Activated CD8-positive, alpha-beta memory T cell treated with anti-CD3 and anti-CD28 coated beads for 36 hours (primary cell): ENCODE measurements at regions not wholly inside any gene's neighbourhood (a gene's known extent, or its start where the extent isn't known, plus 50 kb on each side); places are given as distances from the start of the nearest gene placed in this dataset.

Source experiments
- CTCF ChIA-PET: fragments of 350-600 bp; sonication (Branson Sonifier 250); formaldehyde crosslinking; loops from one replicate; lab custom pipeline; 2021; ENCODE audit warnings: antibody characterized with exemption; lab: Charles Lee
- POLR2A ChIA-PET: fragments of 350-600 bp; sonication (Branson Sonifier 250); formaldehyde crosslinking; loops from one replicate; lab custom pipeline; 2021; ENCODE audit warnings: antibody characterized with exemption; lab: Charles Lee

DNA sequence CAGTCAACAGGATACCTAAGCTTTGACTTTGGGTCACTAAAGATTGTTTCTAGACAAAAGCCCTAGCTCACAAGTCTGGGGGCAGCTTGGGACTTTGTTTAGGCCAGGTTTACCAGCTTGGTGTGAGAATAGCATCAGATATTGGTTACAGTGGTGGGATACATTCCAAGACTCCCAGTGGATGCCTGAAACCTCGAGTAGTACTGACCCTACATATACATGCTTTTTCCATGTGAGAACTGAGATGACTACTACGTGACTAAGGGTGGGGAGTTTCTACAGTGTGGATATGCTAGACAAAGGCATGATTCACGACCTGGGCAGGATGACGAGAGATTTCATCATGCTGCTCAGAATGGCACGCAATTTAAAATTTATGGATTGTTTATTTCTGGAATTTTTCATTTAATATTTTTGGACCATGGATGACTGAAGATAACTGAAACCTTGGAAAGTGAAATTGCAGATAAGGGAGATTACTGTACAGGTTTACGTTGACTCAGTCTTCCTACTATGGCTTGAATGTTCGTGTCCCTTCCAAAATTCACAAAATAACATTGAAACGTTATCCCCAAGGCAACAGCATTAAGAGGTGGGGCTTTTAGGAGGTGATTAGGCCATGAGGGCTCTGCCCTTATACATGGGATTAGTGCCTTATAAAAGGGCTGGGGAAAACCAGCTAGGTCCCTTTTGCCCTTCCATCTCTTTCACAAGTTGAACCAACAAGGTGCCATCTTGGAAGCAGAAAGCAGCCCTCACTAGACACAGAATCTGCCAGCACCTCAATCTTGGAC is 50.2 kb upstream of the CTAGE1 start:
- POLR2A ChIA-PET, result no interaction called here
- CTCF ChIA-PET, result no interaction called here

DNA sequence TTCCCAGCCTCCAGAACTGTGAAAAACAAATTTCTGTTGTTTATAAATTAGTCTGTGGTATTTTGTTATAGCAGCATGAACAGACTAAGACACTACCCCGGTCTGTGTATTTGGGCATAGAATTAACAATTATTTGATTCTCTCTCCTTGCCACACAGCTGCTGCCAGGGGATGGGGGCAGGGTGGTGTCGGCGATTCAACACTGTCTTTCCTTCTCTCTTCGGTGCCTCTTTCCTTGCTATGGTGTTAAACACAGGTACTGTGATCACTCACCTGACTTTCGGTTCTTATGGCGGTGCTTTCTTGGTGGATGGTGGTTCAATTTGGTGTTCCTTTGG is 50.8 kb upstream of the CTAGE1 start:
- POLR2A ChIA-PET, result no interaction called here
- CTCF ChIA-PET, result no interaction called here

DNA sequence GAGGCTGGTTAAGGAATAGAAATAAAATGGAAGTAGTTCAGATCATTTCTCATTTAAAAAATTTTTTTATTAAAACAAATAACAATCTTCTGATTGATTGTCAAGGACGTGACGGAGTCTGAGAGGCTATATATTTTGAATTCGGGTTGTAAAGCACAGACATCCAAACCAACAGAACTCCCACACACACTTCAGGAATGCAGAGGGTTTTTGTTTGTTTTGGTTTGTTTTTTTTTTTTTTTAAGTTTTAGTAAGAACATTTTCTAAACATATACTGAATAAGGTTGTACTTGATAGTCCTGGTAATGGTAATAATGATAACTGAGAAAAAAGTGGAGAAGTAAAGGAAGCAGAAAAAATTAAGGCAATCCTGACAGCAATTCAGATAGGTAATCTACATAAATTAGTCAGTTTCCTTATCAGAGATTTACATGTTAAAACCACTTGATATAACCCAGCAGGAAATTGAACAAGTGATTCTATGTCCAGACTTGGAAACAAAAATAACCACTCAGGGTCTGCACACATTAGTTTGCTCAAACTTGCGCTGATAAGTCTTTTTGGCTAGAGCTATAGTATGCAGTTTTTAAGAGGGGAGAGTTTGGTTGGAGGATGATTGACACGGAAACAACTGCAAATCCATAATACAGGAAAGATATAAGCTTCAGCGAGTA is 51.5 kb upstream of the CTAGE1 start:
- CTCF ChIA-PET, result no interaction called here
- POLR2A ChIA-PET, result no interaction called here

DNA sequence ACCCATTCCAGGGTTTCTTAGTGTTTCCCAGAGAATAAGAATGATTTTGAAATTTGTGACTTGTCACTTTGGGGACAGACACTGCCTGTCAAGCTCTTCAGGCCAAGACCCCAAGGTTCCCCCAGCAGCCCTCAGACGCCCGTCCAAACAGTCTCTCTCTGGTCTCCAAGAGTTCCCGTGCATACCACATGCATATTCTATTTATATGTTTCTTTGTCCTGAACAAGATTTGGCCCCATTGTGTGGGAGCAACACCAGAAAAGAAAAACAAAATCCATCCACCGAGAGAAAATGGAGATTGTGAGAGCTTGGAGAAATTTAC is 52.2 kb upstream of the CTAGE1 start:
- POLR2A ChIA-PET, result no interaction called here
- CTCF ChIA-PET, result interaction anchor here (0.7 kb wide), 1 partner anchor 9 kb away, joined by 3 read pairs; no protein-coding TSS in a partner anchor

DNA sequence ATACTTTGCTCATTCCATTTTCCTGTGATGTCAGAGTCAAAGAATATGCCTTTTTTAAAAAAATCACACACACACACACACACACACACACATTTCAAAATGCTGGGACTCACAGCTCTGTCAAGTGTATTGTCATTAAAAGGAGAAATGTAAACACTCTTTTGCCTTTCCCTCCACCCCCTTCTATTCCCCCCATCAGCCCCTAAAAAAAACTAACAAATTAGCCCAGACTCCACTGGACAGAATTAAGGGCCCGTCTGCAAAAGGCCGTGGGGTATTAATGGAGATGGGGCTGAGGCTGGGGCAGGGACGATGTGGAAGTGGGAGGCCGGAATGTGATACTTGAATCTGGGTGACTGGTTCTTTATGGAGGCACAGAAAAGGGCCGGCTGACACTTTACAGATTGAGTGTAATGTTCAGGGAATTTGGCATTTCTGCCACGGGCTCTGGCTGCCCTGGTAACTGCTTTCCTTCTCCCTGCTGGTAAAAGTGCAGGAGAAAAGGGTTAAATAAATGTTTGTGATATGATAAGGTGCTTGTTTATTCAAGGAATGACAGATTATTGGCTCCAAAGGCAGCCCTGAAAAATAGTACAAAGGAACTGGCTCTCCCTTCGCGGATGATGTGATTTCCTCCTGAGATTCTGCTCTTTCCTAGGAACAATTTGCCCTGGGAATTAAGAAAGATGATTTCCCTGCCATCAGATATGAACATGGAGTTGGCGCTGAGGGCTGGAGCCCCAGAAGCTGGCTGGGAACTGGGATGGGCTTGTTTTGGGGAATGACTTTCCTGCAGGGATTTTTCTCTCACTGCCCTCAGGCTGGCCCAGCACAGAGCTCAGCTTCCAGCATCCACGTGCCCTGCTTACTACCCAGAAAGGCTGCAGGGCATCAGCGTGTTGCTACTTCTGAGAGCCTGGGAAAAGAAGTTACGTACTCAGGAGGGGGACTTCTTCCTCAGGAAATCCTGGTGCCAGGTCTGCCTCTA is 52.8 kb upstream of the CTAGE1 start:
- POLR2A ChIA-PET, result no interaction called here
- CTCF ChIA-PET, result interaction anchor here (0.7 kb wide), 1 partner anchor 9 kb away, joined by 3 read pairs; no protein-coding TSS in a partner anchor

DNA sequence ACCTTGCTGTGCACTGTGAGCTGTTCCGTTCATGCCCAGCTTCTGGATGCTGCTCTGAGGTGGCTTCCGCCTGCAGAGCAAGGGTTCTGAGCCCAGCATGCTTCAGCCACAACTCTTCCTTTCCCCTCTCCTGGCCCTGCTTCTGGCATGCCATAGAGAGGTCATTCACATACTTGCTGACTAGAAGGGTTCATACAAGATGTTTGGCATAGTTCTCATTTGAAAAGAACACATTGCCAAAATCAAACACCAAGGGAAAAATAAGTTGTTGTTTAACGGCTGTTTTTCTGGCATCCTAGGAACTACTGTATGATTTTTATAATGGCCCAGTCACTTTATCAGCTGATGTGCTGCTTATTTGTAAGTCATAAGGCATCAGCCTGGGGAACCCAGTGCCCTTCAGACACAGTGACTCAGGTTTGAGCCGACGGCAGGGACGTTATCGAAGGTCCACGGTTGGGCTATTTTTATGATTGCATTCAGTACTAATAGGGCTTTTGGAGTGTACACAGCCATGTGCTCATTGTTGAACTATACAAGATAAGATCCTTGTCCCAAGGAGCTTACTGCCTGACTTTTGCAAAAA is 53.9 kb upstream of the CTAGE1 start:
- ChIA-PET CTCF (no interaction called here), POLR2A (no interaction called here)

DNA sequence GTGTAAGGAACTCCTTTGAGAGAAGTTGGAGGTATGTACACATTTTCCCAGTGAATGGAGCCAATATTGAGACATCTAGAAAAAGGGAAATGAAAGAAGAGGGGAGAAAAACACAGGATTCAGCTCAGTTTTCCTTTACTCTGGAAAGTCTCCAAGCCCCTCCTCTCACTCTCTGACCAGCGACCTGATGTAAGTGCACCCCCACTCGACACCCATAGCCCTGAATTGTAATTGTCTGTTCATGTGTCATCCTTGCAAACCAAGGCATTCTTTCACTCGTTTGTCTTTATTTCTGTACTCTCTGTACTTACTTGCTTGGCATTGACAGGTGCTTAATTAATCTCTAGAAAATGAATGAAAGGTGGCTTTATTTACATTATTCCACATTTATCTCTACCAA is 55.7 kb upstream of the CTAGE1 start:
- ChIA-PET CTCF (no interaction called here), POLR2A (no interaction called here)

DNA sequence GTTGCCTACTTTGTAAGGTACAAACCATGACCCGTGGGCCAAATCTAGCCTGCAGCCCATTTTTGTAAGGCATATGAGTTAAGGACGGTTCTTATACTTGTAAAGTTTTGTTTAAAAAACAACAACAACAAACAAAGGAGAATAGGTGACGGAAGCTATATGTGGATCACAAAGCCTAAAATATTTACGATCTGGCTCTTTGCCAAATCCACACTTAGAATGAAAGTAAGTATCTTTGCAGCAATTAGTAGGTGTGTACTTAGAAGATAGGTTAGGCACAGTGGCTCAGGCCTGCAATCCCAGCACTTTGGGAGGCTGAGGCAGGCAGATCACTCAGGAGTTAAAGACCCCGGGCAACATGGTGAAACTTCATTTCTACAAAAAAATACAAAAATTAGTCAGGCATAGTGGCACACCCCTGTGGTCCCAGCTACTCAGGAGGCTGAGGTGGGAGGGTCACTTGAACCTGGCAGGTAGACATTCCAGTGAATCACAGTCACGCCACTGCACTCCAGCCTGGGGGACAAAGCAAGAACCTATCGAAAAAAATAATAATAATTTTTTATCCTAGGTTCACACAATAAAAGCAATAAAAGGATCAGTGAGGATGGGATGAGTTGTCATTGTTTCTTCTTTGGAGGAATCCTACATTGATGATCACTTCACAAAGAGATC is 57.8 kb upstream of the CTAGE1 start:
- POLR2A ChIA-PET, result no interaction called here

DNA sequence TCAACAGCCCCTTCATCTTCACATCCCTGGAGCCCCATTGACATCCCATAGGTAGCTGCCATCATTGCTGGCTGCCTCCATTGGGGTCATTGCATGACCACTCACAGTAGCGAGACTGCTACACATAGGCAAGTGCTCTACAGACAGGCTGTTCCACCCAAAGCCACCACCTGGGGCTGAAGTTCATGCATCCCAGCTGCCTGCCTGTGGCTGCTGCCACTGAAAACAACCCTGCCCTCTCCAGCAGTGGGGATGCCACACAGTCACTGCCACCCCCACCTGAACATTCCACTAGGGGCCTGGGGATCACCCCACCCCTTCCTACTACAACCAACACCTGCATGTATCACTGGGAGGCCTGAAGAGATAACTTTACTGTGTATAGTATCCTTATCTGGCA is 59.5 kb upstream of the CTAGE1 start:
- ChIA-PET CTCF (interaction anchor here (0.6 kb wide), 1 partner anchor 419 kb away, joined by 3 read pairs; no protein-coding TSS in a partner anchor), POLR2A (no interaction called here)

More for the DNA sequence above, 57.8 kb upstream of the CTAGE1 start:
- CTCF ChIA-PET, result no interaction called here

DNA sequence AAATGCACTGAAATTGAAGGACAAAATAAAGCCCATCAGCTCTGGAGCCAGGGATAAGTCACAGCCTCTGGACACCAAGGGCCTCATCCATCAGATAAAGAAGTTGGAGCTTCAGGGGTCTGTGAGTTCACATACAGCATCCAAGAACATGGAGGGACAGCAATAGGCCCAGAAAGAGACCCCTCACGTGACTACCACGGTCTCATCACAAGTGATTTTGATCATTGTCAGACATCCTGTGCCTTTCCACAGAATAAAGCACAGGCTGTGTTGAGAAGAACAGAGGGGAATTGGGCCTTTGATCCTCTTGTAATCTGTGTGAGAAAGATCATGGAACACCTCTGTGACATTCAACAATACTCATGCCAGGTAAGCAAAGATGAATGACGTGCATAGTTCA is 65.2 kb upstream of the CTAGE1 start:
- CTCF ChIA-PET, result no interaction called here
- POLR2A ChIA-PET, result no interaction called here

DNA sequence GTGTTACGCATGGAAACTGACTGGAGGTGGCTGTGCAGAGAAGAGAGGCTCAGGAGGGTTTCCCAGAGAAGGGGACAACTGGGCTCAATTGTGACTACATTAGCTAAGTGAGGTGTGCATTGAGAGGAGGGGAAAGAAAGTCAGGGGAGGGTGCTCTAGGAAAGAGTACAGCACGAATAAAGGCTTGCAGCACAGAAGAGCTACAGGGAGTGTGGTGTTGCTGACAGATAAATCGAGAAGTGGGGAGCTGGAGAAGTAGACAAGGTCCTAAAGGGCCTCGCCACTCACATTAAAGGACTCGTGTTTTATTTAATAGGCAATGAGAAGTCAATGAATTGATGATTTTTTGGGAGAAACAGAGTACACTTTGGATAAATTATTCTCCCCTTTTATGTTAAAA is 65.7 kb upstream of the CTAGE1 start:
- ChIA-PET CTCF (no interaction called here), POLR2A (no interaction called here)

DNA sequence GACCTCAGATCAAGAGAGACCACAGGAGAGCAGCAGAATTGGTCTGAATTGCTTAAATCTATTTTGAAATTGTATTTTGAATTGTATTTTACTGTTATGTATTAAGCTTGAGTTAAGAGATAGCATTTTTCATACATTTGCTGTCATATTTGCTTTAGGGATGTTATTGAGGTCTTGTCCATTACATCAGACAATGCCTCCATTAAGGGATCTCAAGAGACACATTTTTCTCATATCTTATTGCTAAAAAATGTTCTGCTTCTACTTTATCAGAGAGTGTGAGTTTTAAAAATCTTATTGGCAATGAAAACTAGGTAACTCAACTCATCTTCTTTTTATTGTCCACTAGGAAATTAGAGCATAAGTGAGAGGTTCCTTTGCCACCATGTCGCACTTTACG is 66.8 kb upstream of the CTAGE1 start:
- POLR2A ChIA-PET, result no interaction called here
- CTCF ChIA-PET, result no interaction called here

DNA sequence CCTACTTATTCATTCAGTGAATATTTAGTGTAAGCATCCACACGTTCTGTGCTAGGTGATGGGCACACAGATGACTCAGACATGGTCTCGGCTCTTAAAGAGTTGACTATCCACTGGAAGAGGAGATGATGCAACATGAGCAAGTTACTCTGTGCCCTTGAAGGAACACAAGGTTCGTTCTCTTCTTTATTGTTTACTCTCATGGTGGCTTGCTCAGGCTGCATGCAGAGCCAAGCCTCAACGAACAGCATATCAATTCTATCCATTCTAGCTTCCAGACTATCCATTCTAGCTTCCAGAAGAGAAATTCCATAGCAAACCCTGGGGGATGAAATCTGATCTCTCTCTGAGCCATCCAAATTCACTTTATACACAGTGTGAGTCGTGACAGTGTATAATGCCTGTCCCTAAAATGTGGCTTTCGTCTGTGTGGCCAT is 68.1 kb upstream of the CTAGE1 start:
- ChIA-PET CTCF (no interaction called here), POLR2A (no interaction called here)

DNA sequence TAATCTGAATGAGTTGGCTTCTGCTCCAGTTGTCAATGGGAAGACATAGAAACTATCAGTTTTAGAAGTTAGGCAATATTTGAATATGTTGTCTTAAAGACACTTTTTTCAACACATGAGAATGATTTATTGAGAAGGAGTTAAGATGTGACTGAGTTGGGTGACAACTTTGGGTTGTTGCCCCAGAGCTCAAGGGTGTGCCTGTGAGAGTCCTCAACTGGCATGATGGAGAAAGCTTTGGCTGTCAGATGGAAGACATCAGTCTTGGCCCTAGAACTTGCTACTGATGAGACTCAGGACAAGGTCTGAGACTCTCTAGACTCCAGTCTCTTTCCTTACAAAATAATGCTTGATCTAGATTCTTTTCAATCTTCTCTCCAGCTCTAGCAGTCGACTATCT is 69.0 kb upstream of the CTAGE1 start:
- ChIA-PET CTCF (no interaction called here), POLR2A (no interaction called here)

DNA sequence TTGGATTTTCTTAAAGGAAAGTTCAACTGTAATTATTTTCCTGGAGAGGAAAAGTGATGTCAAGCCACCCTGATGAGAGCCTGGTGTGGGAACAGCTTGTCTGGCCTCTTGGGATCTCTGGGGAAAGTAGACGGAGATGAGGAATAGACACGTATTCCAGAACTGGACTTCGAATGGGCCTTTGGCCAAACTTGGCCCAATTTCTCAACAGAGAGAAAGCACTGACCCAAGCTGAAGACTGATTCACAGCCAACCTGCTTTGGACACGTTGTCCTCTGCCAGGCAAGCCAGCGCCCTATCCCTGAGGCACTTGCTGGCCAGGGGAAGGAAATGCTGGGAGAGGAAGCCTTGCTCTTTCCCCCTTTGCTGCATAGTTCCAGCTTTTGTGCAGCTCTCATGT is 70.8 kb upstream of the CTAGE1 start:
- ChIA-PET CTCF (no interaction called here), POLR2A (no interaction called here)

DNA sequence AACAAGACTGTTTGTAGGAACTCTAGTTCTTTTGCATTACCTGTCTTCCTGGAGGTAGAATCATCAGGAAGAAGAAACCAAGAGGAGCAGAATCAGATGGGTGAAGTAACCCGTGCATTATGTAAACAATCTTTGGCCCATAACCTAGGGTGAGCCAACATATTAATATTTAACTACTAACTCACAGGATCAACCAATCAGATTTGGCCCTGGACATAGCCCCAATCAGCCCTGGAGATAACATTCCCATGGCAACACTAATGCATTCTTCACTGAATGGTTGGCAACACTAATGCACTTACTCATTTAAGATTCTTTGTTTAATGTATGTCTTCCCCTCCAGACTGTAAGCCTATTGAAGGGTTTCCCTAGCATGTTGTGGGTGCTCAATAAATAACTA is 72.0 kb upstream of the CTAGE1 start:
- POLR2A ChIA-PET, result no interaction called here
- CTCF ChIA-PET, result no interaction called here

DNA sequence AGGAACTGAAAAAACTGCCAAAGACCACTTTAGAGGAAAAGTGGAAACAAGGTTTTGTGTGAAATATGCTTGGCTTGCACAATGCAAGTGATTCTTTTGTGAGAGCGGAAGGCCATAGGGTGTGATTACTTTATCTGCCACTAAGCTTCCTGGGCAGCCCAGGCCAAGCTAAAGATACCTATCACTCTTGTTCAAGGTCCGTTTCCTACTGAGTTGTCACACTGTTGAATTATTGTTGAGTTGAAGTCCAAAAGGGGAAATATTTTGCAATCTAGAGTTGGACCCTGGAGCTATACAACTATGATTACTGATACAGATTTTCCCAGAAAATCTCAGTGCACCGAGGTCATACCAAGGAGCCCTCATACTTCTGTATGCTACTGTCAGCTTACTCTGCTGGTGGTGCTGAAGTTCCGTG is 72.7 kb upstream of the CTAGE1 start:
- CTCF ChIA-PET, result no interaction called here
- POLR2A ChIA-PET, result no interaction called here

DNA sequence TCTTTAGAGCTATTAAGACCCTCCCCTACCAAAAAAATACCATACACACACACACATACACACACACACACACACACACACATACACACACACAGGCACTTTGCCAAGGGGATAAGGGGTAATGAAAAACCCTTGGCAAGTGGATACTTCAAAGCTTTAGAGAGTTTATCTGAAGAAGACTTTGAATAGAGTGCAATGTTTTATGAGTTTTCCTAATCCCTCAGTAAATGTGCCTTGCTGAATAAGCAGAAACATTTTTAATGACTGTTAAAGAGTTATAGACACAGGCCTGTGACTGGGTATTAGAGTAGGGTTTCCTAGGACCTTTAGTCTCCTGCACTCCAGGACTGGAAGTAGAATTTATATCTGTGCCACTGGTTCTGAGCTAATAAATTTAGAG is 75.5 kb upstream of the CTAGE1 start:
- POLR2A ChIA-PET, result no interaction called here
- CTCF ChIA-PET, result no interaction called here

DNA sequence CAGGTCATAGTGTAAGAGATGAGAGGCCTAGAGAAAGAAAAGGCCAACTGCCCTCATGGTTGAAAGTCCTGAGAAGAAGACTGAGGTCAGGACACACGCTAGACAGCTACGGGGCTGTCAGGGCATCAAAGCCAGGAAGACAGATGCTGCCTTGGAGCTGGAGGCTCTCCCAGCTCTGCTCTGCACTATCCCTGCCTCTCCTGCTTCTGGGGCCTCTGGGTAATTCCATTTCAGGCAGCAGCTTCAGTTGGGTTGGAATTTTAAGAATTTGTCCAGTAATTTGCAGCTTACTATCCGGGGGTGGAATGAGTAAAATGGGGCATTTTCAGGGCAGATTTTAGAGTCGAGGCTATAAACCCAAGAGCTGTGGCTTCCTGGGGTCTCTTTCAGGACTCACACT is 76.2 kb upstream of the CTAGE1 start:
- ChIA-PET POLR2A (no interaction called here), CTCF (no interaction called here)
